ENCODE measurements at regions not wholly inside any gene's neighbourhood (a gene's known extent, or its start where the extent isn't known, plus 50 kb on each side); places are given as distances from the start of the nearest gene placed in this dataset.

DNA sequence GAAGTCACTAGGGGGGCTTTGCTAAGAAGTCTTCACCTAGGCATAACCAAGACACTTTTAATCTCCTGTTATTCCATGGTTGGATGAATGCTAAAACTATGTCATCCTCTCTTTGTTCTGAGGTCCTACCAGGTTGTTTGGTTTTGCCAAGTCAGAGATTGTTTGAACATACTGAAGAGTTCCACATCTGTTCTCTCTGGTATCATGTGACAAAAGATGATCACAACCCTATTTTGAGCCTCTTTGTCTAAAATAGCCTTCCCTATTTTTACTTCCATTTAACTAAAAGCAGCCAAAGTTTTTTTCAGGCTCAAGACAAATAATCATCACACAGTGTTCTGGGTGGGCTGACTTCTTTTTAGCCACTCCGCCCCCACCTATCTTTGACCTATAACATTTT is 218.4 kb upstream of the LMCD1 start:
- no peak for DNase-seq
- no peak overlapping the region for H3K23ac ChIP-seq (ENCODE audit: low read depth, low read length)

More for the DNA sequence above, 218.4 kb upstream of the LMCD1 start:
- Histone ChIP-seq H3K4me3 (ENCODE audit: insufficient read depth, low read depth, low read length) (no peak overlapping the region), H4K91ac (ENCODE audit: insufficient read depth, low read depth, low read length) (no peak overlapping the region), H3K27ac (ENCODE audit: insufficient read depth, low read length) (no peak overlapping the region), H3K27me3 (ENCODE audit: control insufficient read depth, insufficient read depth, low read length) (no peaks in the 10 kb centered on the region; the same call in 1 of the 2 replicates), H2AK5ac (ENCODE audit: low read depth, low read length) (no peak overlapping the region), H2AK9ac (replicated peaks; ENCODE audit: low read depth, low read length, poor library complexity) (no peak overlapping the region), H3K56ac (ENCODE audit: extremely low read depth, insufficient read depth, low read length) (no peak overlapping the region), H2BK20ac (ENCODE audit: low read depth, low read length) (no peak overlapping the region), H3K14ac (replicated peaks; ENCODE audit: low read depth, low read length) (no peak overlapping the region), H4K8ac (ENCODE audit: low read depth in 2 of 2, low read length in 2 of 2) (no peak overlapping the region), H3K9me1 (ENCODE audit: insufficient read depth, low read length) (no peaks in the 10 kb centered on the region), H3K4me2 (ENCODE audit: low read depth, low read length) (no peak overlapping the region), H2BK5ac (ENCODE audit: low read depth, low read length, poor library complexity, severe bottlenecking) (no peak overlapping the region), H3K4ac (ENCODE audit: low read depth, low read length) (no peak overlapping the region), H4K5ac (ENCODE audit: low read depth, low read length) (no peak overlapping the region), H4K20me1 (ENCODE audit: insufficient read depth, low read length) (no peaks in the 10 kb centered on the region), H2BK120ac (ENCODE audit: low read depth, low read length) (no peak overlapping the region), H2AFZ (replicated peaks; ENCODE audit: low read length, poor library complexity) (no peak overlapping the region), H3K4me1 (ENCODE audit: control insufficient read depth, insufficient read depth, low read length) (no peaks in the 10 kb centered on the region), H3K36me3 (ENCODE audit: control insufficient read depth, insufficient read depth, low read length) (no peaks in the 10 kb centered on the region), H2BK15ac (ENCODE audit: low read depth, low read length) (no peak overlapping the region), H3K9ac (ENCODE audit: low read depth, low read length) (no peak overlapping the region), H3K18ac (ENCODE audit: low read depth, low read length) (no peak overlapping the region), H3K9me3 (ENCODE audit: control insufficient read depth, insufficient read depth, low read length) (no peaks in the 10 kb centered on the region), H3K79me1 (ENCODE audit: low read depth in 1 of 2, low read length in 2 of 2) (no peaks in the 10 kb centered on the region)
- ChIA-PET CTCF (no interaction called here), POLR2A (ENCODE audit: unreplicated experiment) (no interaction called here)
- intact Hi-C loops (cut with micrococcal nuclease) (no loop called here), in situ Hi-C loops (cut with MboI; ENCODE audit: low sequenced_read_pairs) (no loop called here), dilution Hi-C loops (cut with HindIII; ENCODE audit: low sequenced_read_pairs, unreplicated experiment) (no loop called here)
- WGBS, 2 experiments (ENCODE audit: extremely low coverage in 2 of 2, insufficient read length in 1 of 2), result no CpG with 5 or more reads among the region's 1 CpG
- ATAC-seq (ENCODE audit: low read depth), result no peak
- BruUV-seq (replicated peaks), result no TSS peak
- TF ChIP-seq POLR2A (IDR thresholded peaks at IDR 0.05; ENCODE audit: low read depth, low read length) (no peak), CHD1 (IDR thresholded peaks at IDR 0.05; ENCODE audit: low read depth, low read length) (no peak), RFX5 (IDR thresholded peaks at IDR 0.05; ENCODE audit: low read depth, low read length) (no peak), SMC3 (IDR thresholded peaks at IDR 0.05; ENCODE audit: low read depth, low read length) (no peak), NFE2L2 (IDR thresholded peaks at IDR 0.05; ENCODE audit: low read depth, low read length) (no peak), RAD21 (IDR thresholded peaks at IDR 0.05; ENCODE audit: low read length) (no peak), MAZ (IDR thresholded peaks at IDR 0.05; ENCODE audit: borderline replicate concordance, low read depth, low read length) (no peak), MAFK (IDR thresholded peaks at IDR 0.05; ENCODE audit: low read depth, low read length) (no peak), MXI1 (IDR thresholded peaks at IDR 0.05; ENCODE audit: borderline replicate concordance, low read depth, low read length) (no peak), BHLHE40 (IDR thresholded peaks at IDR 0.05; ENCODE audit: low read depth, low read length) (no peak), FOS (IDR thresholded peaks at IDR 0.05; ENCODE audit: low read depth, low read length) (no peak), RCOR1 (IDR thresholded peaks at IDR 0.05; ENCODE audit: insufficient replicate concordance, low read length) (no peak), CEBPB (IDR thresholded peaks at IDR 0.05; ENCODE audit: low read depth, low read length) (no peak)
- TF ChIP-seq, protein P1, sequence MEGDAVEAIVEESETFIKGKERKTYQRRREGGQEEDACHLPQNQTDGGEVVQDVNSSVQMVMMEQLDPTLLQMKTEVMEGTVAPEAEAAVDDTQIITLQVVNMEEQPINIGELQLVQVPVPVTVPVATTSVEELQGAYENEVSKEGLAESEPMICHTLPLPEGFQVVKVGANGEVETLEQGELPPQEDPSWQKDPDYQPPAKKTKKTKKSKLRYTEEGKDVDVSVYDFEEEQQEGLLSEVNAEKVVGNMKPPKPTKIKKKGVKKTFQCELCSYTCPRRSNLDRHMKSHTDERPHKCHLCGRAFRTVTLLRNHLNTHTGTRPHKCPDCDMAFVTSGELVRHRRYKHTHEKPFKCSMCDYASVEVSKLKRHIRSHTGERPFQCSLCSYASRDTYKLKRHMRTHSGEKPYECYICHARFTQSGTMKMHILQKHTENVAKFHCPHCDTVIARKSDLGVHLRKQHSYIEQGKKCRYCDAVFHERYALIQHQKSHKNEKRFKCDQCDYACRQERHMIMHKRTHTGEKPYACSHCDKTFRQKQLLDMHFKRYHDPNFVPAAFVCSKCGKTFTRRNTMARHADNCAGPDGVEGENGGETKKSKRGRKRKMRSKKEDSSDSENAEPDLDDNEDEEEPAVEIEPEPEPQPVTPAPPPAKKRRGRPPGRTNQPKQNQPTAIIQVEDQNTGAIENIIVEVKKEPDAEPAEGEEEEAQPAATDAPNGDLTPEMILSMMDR (conservative IDR thresholded peaks at IDR 0.05; ENCODE audit: low read depth, low read length), result no peak
- TF ChIP-seq, protein P2, sequence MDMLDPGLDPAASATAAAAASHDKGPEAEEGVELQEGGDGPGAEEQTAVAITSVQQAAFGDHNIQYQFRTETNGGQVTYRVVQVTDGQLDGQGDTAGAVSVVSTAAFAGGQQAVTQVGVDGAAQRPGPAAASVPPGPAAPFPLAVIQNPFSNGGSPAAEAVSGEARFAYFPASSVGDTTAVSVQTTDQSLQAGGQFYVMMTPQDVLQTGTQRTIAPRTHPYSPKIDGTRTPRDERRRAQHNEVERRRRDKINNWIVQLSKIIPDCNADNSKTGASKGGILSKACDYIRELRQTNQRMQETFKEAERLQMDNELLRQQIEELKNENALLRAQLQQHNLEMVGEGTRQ (IDR thresholded peaks at IDR 0.05; ENCODE audit: low read depth, low read length), result no peak
- TF ChIP-seq, protein P3, sequence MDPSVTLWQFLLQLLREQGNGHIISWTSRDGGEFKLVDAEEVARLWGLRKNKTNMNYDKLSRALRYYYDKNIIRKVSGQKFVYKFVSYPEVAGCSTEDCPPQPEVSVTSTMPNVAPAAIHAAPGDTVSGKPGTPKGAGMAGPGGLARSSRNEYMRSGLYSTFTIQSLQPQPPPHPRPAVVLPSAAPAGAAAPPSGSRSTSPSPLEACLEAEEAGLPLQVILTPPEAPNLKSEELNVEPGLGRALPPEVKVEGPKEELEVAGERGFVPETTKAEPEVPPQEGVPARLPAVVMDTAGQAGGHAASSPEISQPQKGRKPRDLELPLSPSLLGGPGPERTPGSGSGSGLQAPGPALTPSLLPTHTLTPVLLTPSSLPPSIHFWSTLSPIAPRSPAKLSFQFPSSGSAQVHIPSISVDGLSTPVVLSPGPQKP (IDR thresholded peaks at IDR 0.05; ENCODE audit: borderline replicate concordance, low read depth, low read length), result no peak

Data from IMR-90 (cell line).